Right ventricle myocardium superior (tissue), 1 donor: ENCODE measurements at regions not wholly inside any gene's neighbourhood (a gene's known extent, or its start where the extent isn't known, plus 50 kb on each side); places are given as distances from the start of the nearest gene placed in this dataset.

Source experiments
- ATAC-seq: fragments of 200-7000 bp; cut with Tn5 transposase; one replicate; pipeline ENCODE4 v1.9.1; 2020; ENCODE audit warnings: mild to moderate bottlenecking; ENCODE audit not compliant: poor library complexity
- DNase-seq: peaks from one replicate; pipeline ENCODE4 v3.0.0-alpha.2; 2020
- intact Hi-C: fragments of 100-400 bp; cut with DNase I; formaldehyde crosslinking; loops from one replicate; pipeline ENCODE4 v1.11.2; 2022
- donor health status: DM: no; HTN: yes; CAD: no; lungs with severe emphysema.

GRCh38 chr5:176187276-176188062 is 50.8 kb upstream of the SIMC1 start:
- DNase-seq: no peak
- ATAC-seq: no peak
- intact Hi-C loops: no loop called here

GRCh38 chr5:176188085-176188484 is 50.1 kb upstream of the SIMC1 start:
- intact Hi-C loops: no loop called here
- no peak for DNase-seq
- ATAC-seq: no peak
